ENCODE measurements at regions not wholly inside any gene's neighbourhood (a gene's known extent, or its start where the extent isn't known, plus 50 kb on each side); places are given as distances from the start of the nearest gene placed in this dataset.

GRCh38 chr2:18723219-18723618, 133.8 kb upstream of the NT5C1B start:
- no peak for TF ChIP-seq CTCF (IDR thresholded peaks at IDR 0.05; ENCODE audit: extremely low read depth in 1 of 2, insufficient read depth in 1 of 2, low read depth in 1 of 2, low read length in 2 of 2)
- TF ChIP-seq GATA2 (IDR thresholded peaks at IDR 0.05; ENCODE audit: insufficient read depth, insufficient read length, low read depth, low read length), result no peak

Measured in endothelial cell of umbilical vein (primary cell).